ENCODE measurements at regions not wholly inside any gene's neighbourhood (a gene's known extent, or its start where the extent isn't known, plus 50 kb on each side); places are given as distances from the start of the nearest gene placed in this dataset.

DNA sequence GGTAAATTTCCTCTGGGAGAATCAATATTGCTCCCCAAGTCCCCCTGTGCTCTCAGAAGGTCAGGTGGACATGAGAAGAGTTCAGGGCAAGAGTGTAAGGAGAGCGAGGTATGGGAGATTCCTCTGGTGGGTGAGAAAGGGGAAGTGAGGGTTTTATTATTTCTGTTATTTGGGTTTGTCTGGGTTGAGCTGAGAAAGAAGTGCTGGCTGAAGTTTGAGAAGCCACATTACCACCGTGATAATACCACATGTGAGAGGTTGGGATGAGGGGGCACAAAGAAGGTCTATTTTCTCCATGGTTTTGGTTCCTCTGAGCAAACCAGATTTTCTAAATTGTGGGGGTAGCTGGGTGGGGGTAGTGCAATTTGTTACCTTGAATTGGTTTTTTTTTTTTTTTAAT, 350.4 kb downstream of the OSTF1 start:
- Histone ChIP-seq H3K36me3 (replicated peaks in 1 of 2; ENCODE audit: control extremely low read depth in 1 of 2, control insufficient read depth in 1 of 2, extremely low read depth in 1 of 2, insufficient read depth in 2 of 2, low read length in 1 of 2) (no peaks in the 10 kb centered on the region), H3K27me3 (replicated peaks in 1 of 4; ENCODE audit: control extremely low read depth in 1 of 4, control insufficient read depth in 3 of 4, insufficient read depth in 4 of 4, low read length in 3 of 4) (no peaks in the 10 kb centered on the region), H2AFZ (ENCODE audit: insufficient read depth, low read depth, low read length, poor library complexity, severe bottlenecking) (no peak overlapping the region), H3K79me2 (ENCODE audit: control insufficient read depth, insufficient read depth, low read length) (no peaks in the 10 kb centered on the region), H3K27ac (ENCODE audit: low read length in 2 of 2) (no peak overlapping the region), H3K9ac (ENCODE audit: low read length) (no peak overlapping the region), H3K9me3 (ENCODE audit: control extremely low read depth in 1 of 3, control insufficient read depth in 2 of 3, insufficient read depth in 1 of 3, low read length in 2 of 3) (peaks cover 0 to 5% (median 0%) of the 10 kb centered on the region in 3 donors), H3K4me2 (replicated peaks; ENCODE audit: low read depth, low read length, poor library complexity, severe bottlenecking) (no peak overlapping the region), H3K4me3 (ENCODE audit: control extremely low read depth in 1 of 5, extremely low read depth in 1 of 5, insufficient read depth in 1 of 5, low read depth in 2 of 5, low read length in 4 of 5) (no peak overlapping the region), H3K4me1 (ENCODE audit: control insufficient read depth in 2 of 2, insufficient read depth in 2 of 2, low read length in 2 of 2) (no peaks in the 10 kb centered on the region), H4K20me1 (ENCODE audit: control insufficient read depth, insufficient read depth, low read length, poor library complexity, severe bottlenecking) (no peaks in the 10 kb centered on the region)
- WGBS (ENCODE audit: insufficient coverage): 26% methylated on average over 2 of the region's 2 CpGs
- DNase-seq (no peak), ATAC-seq (ENCODE audit: low read depth) (no peak)
- ChIA-PET CTCF (no interaction called here), POLR2A (no interaction called here)
- Mint-ChIP-seq H3K4me1 (no peaks in the 10 kb centered on the region), H3K9me3 (ENCODE audit: insufficient read depth) (no peaks in the 10 kb centered on the region), H3K4me3 (no peak overlapping the region), H3K27ac (no peak overlapping the region), H3K27me3 (no peaks in the 10 kb centered on the region)
- TF ChIP-seq, protein P1, sequence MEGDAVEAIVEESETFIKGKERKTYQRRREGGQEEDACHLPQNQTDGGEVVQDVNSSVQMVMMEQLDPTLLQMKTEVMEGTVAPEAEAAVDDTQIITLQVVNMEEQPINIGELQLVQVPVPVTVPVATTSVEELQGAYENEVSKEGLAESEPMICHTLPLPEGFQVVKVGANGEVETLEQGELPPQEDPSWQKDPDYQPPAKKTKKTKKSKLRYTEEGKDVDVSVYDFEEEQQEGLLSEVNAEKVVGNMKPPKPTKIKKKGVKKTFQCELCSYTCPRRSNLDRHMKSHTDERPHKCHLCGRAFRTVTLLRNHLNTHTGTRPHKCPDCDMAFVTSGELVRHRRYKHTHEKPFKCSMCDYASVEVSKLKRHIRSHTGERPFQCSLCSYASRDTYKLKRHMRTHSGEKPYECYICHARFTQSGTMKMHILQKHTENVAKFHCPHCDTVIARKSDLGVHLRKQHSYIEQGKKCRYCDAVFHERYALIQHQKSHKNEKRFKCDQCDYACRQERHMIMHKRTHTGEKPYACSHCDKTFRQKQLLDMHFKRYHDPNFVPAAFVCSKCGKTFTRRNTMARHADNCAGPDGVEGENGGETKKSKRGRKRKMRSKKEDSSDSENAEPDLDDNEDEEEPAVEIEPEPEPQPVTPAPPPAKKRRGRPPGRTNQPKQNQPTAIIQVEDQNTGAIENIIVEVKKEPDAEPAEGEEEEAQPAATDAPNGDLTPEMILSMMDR (IDR thresholded peaks at IDR 0.05): no peak
- TF ChIP-seq EZH2 (IDR thresholded peaks at IDR 0.05; ENCODE audit: borderline replicate concordance, insufficient read depth, low read depth, low read length, poor library complexity, severe bottlenecking): no peak
- intact Hi-C loops (cut with micrococcal nuclease): no loop called here

GRCh38 chr9:75440914-75441313, 352.6 kb downstream of the OSTF1 start:
- Histone ChIP-seq H4K20me1 (ENCODE audit: control insufficient read depth, insufficient read depth, low read length, poor library complexity, severe bottlenecking) (no peaks in the 10 kb centered on the region), H3K4me2 (replicated peaks; ENCODE audit: low read depth, low read length, poor library complexity, severe bottlenecking) (no peak overlapping the region), H3K27ac (ENCODE audit: low read length in 2 of 2) (no peak overlapping the region), H3K4me1 (ENCODE audit: control insufficient read depth in 2 of 2, insufficient read depth in 2 of 2, low read length in 2 of 2) (no peaks in the 10 kb centered on the region), H3K4me3 (ENCODE audit: control extremely low read depth in 1 of 5, extremely low read depth in 1 of 5, insufficient read depth in 1 of 5, low read depth in 2 of 5, low read length in 4 of 5) (no peak overlapping the region), H3K9me3 (ENCODE audit: control extremely low read depth in 1 of 3, control insufficient read depth in 2 of 3, insufficient read depth in 1 of 3, low read length in 2 of 3) (peaks cover 0 to 5% (median 0%) of the 10 kb centered on the region in 3 donors), H3K36me3 (replicated peaks in 1 of 2; ENCODE audit: control extremely low read depth in 1 of 2, control insufficient read depth in 1 of 2, extremely low read depth in 1 of 2, insufficient read depth in 2 of 2, low read length in 1 of 2) (no peaks in the 10 kb centered on the region), H3K79me2 (ENCODE audit: control insufficient read depth, insufficient read depth, low read length) (no peaks in the 10 kb centered on the region), H3K27me3 (replicated peaks in 1 of 4; ENCODE audit: control extremely low read depth in 1 of 4, control insufficient read depth in 3 of 4, insufficient read depth in 4 of 4, low read length in 3 of 4) (no peaks in the 10 kb centered on the region), H2AFZ (ENCODE audit: insufficient read depth, low read depth, low read length, poor library complexity, severe bottlenecking) (no peak overlapping the region), H3K9ac (ENCODE audit: low read length) (no peak overlapping the region)
- ChIA-PET POLR2A (no interaction called here), CTCF (no interaction called here)
- no peak overlapping the region for H3K27ac Mint-ChIP-seq
- WGBS (ENCODE audit: insufficient coverage): 29% methylated on average over 1 of the region's 4 CpGs
- intact Hi-C loops (cut with micrococcal nuclease): no loop called here
- H3K4me1 Mint-ChIP-seq: no peaks in the 10 kb centered on the region
- no peak for TF ChIP-seq EZH2 (IDR thresholded peaks at IDR 0.05; ENCODE audit: borderline replicate concordance, insufficient read depth, low read depth, low read length, poor library complexity, severe bottlenecking)
- TF ChIP-seq, protein P1 (IDR thresholded peaks at IDR 0.05): no peak
- DNase-seq (no peak), ATAC-seq (ENCODE audit: low read depth) (no peak)
- H3K27me3 Mint-ChIP-seq: no peaks in the 10 kb centered on the region
- no peak overlapping the region for H3K4me3 Mint-ChIP-seq
- no peaks in the 10 kb centered on the region for H3K9me3 Mint-ChIP-seq (ENCODE audit: insufficient read depth)

Measured in B cell (primary cell).